ENCODE measurements at regions not wholly inside any gene's neighbourhood (a gene's known extent, or its start where the extent isn't known, plus 50 kb on each side); places are given as distances from the start of the nearest gene placed in this dataset.

DNA sequence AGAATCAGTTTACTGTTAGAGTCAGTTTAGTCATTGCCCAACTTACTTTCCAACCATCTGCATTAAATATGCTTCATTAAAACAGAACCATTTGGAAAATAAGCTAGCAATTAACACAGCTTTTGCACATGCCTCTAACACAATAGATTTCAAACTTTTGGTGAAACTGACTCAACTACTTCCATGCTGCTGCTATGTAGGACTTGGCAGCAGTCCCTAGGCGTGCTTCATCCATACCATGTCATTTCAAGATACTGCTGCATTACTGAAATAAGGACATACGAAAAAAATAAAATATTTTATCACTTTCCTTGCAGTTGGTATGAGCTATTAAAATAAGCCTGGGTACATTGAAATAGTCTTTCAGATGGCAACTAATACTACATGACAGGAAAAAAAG, 65.5 kb upstream of the SOX6 start:
- no peak overlapping the region for H3K9ac ChIP-seq (ENCODE audit: low read depth in 1 of 2, low read length in 2 of 2)
- DNase-seq (ENCODE audit: low spot score): no peak
- H3K4me3 ChIP-seq (ENCODE audit: low read depth in 1 of 3, low read length in 3 of 3): no peak overlapping the region
- H3K36me3 ChIP-seq (ENCODE audit: control insufficient read depth in 4 of 4, insufficient read depth in 3 of 4, low read depth in 1 of 4, low read length in 3 of 4): no peaks in the 10 kb centered on the region
- TF ChIP-seq ATF3 (IDR thresholded peaks at IDR 0.05): no peak
- TF ChIP-seq GABPA (IDR thresholded peaks at IDR 0.05 in 1 of 2, conservative IDR thresholded peaks at IDR 0.05 in 1 of 2): no peak
- TF ChIP-seq HNF4A (conservative IDR thresholded peaks at IDR 0.05): no peak
- no peak for TF ChIP-seq JUND (IDR thresholded peaks at IDR 0.05)
- no peak for TF ChIP-seq FOXA2 (IDR thresholded peaks at IDR 0.05)
- TF ChIP-seq, protein P1, sequence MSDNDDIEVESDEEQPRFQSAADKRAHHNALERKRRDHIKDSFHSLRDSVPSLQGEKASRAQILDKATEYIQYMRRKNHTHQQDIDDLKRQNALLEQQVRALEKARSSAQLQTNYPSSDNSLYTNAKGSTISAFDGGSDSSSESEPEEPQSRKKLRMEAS (IDR thresholded peaks at IDR 0.05): no peak
- no peak for TF ChIP-seq ZBTB33 (IDR thresholded peaks at IDR 0.05)
- no peak for TF ChIP-seq HNF4G (IDR thresholded peaks at IDR 0.05)
- no peak for TF ChIP-seq CTCF (IDR thresholded peaks at IDR 0.05; ENCODE audit: low read depth, low read length, missing input control)
- no peak for TF ChIP-seq TAF1 (conservative IDR thresholded peaks at IDR 0.05)
- no peak for TF ChIP-seq YY1 (IDR thresholded peaks at IDR 0.05)
- no peak for TF ChIP-seq RAD21 (IDR thresholded peaks at IDR 0.05)
- no peaks in the 10 kb centered on the region for H3K27me3 ChIP-seq (ENCODE audit: control insufficient read depth in 4 of 4, insufficient read depth in 4 of 4, low read length in 3 of 4)
- no peaks in the 10 kb centered on the region for H3K4me1 ChIP-seq (ENCODE audit: control insufficient read depth in 4 of 4, insufficient read depth in 4 of 4, low read length in 3 of 4)
- no peak overlapping the region for H3K27ac ChIP-seq (ENCODE audit: low read depth in 1 of 2, low read length in 2 of 2)
- no peaks in the 10 kb centered on the region for H3K9me3 ChIP-seq (ENCODE audit: control insufficient read depth in 4 of 4, low read length in 3 of 4)
- 88% methylated on average over 2 of the region's 2 CpGs for WGBS

DNA sequence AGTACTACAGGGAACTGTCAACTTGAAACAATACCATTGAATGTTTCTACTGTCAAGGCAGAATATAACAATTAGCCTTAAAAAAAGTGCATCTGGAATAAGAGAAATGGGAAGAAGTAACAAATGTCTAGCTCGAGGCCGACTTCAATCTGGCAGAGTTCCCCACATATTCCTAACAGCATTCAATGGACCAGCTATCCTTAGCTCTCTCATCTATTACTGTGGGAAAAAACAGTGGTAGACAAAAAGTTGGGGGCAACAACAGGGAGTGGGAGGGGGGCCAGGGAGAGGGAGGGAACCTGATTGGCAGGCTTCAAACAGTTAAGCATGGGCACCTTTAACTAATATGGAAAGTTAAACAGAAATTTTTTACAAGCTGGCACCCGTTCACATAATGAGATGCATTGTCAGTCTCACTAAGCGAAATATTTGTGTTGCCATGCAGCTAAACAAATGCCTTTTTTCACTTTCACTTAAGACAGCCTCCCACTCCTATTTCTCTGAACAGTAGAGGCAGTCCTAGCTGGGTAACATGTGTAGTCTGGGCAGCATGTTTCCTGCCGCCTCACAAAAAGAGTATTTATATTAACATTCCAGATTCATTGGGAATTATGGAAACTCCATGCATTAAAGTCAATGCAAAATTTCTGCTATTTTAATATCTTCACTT, 62.2 kb upstream of the SOX6 start:
- 80% methylated on average over 5 of the region's 5 CpGs for WGBS
- H3K9ac ChIP-seq (ENCODE audit: low read depth in 1 of 2, low read length in 2 of 2): no peak overlapping the region
- no peaks in the 10 kb centered on the region for H3K36me3 ChIP-seq (ENCODE audit: control insufficient read depth in 4 of 4, insufficient read depth in 3 of 4, low read depth in 1 of 4, low read length in 3 of 4)
- no peak overlapping the region for H3K27ac ChIP-seq (ENCODE audit: low read depth in 1 of 2, low read length in 2 of 2)
- no peaks in the 10 kb centered on the region for H3K4me1 ChIP-seq (ENCODE audit: control insufficient read depth in 4 of 4, insufficient read depth in 4 of 4, low read length in 3 of 4)
- no peak for DNase-seq (ENCODE audit: low spot score)
- no peak overlapping the region for H3K4me3 ChIP-seq (ENCODE audit: low read depth in 1 of 3, low read length in 3 of 3)
- peaks cover 0 to 2% (median 0%) of the 10 kb centered on the region in 4 donors for H3K27me3 ChIP-seq (ENCODE audit: control insufficient read depth in 4 of 4, insufficient read depth in 4 of 4, low read length in 3 of 4)
- TF ChIP-seq RXRA (IDR thresholded peaks at IDR 0.05) (no peak), RAD21 (IDR thresholded peaks at IDR 0.05) (no peak), FOXA1 (IDR thresholded peaks at IDR 0.05) (no peak), EGR1 (IDR thresholded peaks at IDR 0.05; ENCODE audit: low read depth in 2 of 2) (no peak), FOXA2 (IDR thresholded peaks at IDR 0.05) (no peak), JUND (IDR thresholded peaks at IDR 0.05) (no peak), HNF4A (conservative IDR thresholded peaks at IDR 0.05) (no peak)
- H3K9me3 ChIP-seq (ENCODE audit: control insufficient read depth in 4 of 4, low read length in 3 of 4): no peaks in the 10 kb centered on the region
